Calu3 (cell line): ENCODE measurements at regions not wholly inside any gene's neighbourhood (a gene's known extent, or its start where the extent isn't known, plus 50 kb on each side); places are given as distances from the start of the nearest gene placed in this dataset.

Source experiments
- BruUV-seq: library from RNA; stranded (reverse); fragments of 400-500 nt; replicated peaks from 2 replicates; lab custom pipeline; 2021; lab: Mats Ljungman, UMichigan
- CTCF ChIA-PET: fragments of 300-600 bp; sonication (Branson Sonifier 250); formaldehyde crosslinking; loops from one replicate; lab custom pipeline; 2022; ENCODE audit warnings: antibody characterized with exemption; lab: Charles Lee
- DNase-seq: peaks from one replicate; pipeline ENCODE4 v3.0.0; 2022
- H3K27ac Mint-ChIP-seq: one replicate; pipeline ENCODE4 v1.8.0; 2022; ENCODE audit warnings: mixed read lengths; ENCODE audit not compliant: unreplicated experiment
- H3K27me3 Mint-ChIP-seq: one replicate; pipeline ENCODE4 v1.8.0; 2022; ENCODE audit warnings: mixed read lengths; ENCODE audit not compliant: unreplicated experiment
- H3K36me3 Mint-ChIP-seq: one replicate; pipeline ENCODE4 v1.8.0; 2022; ENCODE audit warnings: mild to moderate bottlenecking, moderate library complexity, mixed read lengths; ENCODE audit not compliant: insufficient read depth, unreplicated experiment
- H3K4me1 Mint-ChIP-seq: one replicate; pipeline ENCODE4 v1.8.0; 2022; ENCODE audit warnings: mild to moderate bottlenecking, low read depth, mixed read lengths; ENCODE audit not compliant: unreplicated experiment
- H3K4me3 Mint-ChIP-seq: one replicate; pipeline ENCODE4 v1.8.0; 2022; ENCODE audit warnings: mild to moderate bottlenecking, low read depth, moderate library complexity, mixed read lengths; ENCODE audit not compliant: unreplicated experiment
- H3K9me3 Mint-ChIP-seq: one replicate; pipeline ENCODE4 v1.8.0; 2022; ENCODE audit warnings: low read depth, mixed read lengths; ENCODE audit not compliant: unreplicated experiment
- CTCF ChIP-seq: fragments of 200-600 bp; IDR thresholded peaks from one replicate; pipeline ENCODE4 v1.8.0; 2022; ENCODE audit warnings: antibody characterized with exemption; ENCODE audit not compliant: unreplicated experiment
- intact Hi-C: fragments of 100-400 bp; cut with micrococcal nuclease; formaldehyde crosslinking; loops from one replicate; pipeline ENCODE4 v1.10.0; 2022; ENCODE audit not compliant: unreplicated experiment

DNA sequence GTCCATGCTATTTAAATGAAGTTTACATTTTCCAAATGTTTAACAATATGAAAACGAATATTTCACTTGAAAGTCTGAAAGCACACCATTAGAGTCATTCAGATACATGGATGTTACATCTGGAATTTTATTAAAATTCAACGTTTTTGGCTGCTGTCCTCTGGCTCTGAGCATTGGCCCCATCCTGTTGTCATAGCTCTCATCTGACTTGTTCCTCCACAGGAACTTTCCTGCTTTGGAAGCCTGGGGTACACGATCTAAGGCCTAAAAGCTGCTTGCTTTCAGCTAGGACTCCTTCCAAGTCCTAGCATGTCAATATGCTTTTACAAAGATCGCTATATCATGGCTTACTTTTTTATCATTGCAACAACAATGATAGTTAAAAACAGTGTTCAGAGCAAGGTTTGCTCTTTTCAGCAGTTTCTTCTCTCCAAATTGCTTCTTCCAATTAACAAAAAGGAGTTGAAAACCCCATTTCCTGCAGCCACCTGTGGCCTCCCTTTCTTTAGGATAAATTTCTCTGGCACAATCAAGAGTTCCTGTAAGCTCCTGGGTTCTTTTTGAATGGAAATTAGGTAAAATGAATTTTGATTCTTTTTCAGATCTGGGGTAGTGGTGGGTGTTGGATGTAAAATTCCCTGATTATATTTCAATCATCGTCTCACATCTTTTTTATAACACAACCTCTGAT lies 413.4 kb upstream of the AGA start:
- Mint-ChIP-seq H3K4me1 (no peaks in the 10 kb centered on the region), H3K9me3 (no peaks in the 10 kb centered on the region), H3K36me3 (no peaks in the 10 kb centered on the region), H3K27ac (no peak overlapping the region), H3K4me3 (no peak overlapping the region), H3K27me3 (no peaks in the 10 kb centered on the region)
- no peak for TF ChIP-seq CTCF
- BruUV-seq = no TSS peak
- intact Hi-C loops = no loop called here
- no peak for DNase-seq
- CTCF ChIA-PET = no interaction called here

DNA sequence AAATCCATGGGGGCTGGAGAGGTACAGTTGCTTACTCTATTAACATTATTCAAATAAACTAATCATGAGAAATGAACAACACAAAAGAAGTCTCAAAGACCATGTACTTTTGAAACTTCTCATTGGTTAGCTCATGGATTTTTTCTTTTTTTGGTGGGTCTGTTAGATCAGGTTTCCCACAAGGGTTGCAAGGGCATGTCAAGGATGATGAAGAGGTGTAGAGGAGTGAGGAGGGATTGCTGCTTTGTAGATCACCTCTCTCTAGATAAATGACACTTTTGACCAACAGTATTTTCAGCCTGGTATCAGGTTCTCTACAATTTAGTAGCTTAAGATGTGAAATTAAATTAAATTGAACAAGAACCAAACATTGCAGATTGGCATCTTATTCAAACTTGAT lies 417.9 kb upstream of the AGA start:
- TF ChIP-seq CTCF = no peak
- BruUV-seq = no TSS peak
- intact Hi-C loops = no loop called here
- H3K36me3 Mint-ChIP-seq = no peaks in the 10 kb centered on the region
- no peak overlapping the region for H3K27ac Mint-ChIP-seq
- no peaks in the 10 kb centered on the region for H3K9me3 Mint-ChIP-seq
- no peak overlapping the region for H3K4me3 Mint-ChIP-seq
- no peaks in the 10 kb centered on the region for H3K4me1 Mint-ChIP-seq
- H3K27me3 Mint-ChIP-seq = no peaks in the 10 kb centered on the region
- CTCF ChIA-PET = no interaction called here
- no peak for DNase-seq

GRCh38 chr4:177861551-177862094 lies 419.4 kb upstream of the AGA start:
- no TSS peak for BruUV-seq
- no peak for DNase-seq
- intact Hi-C loops = no loop called here
- no peaks in the 10 kb centered on the region for H3K27me3 Mint-ChIP-seq
- TF ChIP-seq CTCF = no peak
- H3K9me3 Mint-ChIP-seq = no peaks in the 10 kb centered on the region
- no peaks in the 10 kb centered on the region for H3K36me3 Mint-ChIP-seq
- no peak overlapping the region for H3K27ac Mint-ChIP-seq
- CTCF ChIA-PET = no interaction called here
- H3K4me3 Mint-ChIP-seq = no peak overlapping the region
- H3K4me1 Mint-ChIP-seq = no peaks in the 10 kb centered on the region

DNA sequence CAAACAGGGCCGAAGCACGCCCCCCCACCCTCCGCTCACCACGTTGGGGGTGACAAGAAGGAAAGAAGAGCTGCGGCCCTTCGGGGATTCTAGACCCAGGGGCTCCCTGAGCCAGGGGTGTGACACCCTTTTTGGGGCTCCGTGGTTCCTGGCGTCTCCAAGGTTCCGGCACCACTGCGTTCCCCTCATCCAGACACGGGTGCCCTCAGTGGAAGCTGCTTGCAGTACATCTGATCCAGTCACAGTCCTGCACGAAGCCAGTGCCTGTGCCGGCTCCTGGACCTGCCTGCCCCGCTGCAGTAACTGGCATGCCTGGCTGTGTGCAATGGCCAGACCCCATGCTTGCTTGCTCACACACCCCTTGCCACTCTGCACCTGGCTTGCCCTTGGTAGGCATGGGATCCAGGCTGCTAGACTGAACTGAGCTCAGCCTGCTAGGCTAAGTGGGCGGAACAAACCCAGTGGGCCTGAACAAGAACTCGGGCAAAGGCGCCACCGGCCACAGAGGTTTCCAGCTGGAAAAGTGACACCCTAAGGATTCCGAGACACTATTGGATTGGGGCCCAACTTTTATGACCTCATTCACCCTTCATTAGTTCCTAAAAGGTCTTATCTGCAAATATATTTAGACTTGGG lies 420.4 kb upstream of the AGA start:
- CTCF ChIA-PET = no interaction called here
- H3K9me3 Mint-ChIP-seq = no peaks in the 10 kb centered on the region
- H3K4me1 Mint-ChIP-seq = no peaks in the 10 kb centered on the region
- no peak for TF ChIP-seq CTCF
- BruUV-seq = no TSS peak
- intact Hi-C loops = no loop called here
- no peak overlapping the region for H3K27ac Mint-ChIP-seq
- H3K27me3 Mint-ChIP-seq = no peaks in the 10 kb centered on the region
- no peak overlapping the region for H3K4me3 Mint-ChIP-seq
- H3K36me3 Mint-ChIP-seq = no peaks in the 10 kb centered on the region
- no peak for DNase-seq
